Neural progenitor cell (in vitro differentiated cells): ENCODE measurements at regions not wholly inside any gene's neighbourhood (a gene's known extent, or its start where the extent isn't known, plus 50 kb on each side); places are given as distances from the start of the nearest gene placed in this dataset.
A peak's percentile ranks its signal among the peaks of the same experiment; 100 is the strongest.

Experiments used
- DNase-seq: peaks from one replicate; pipeline ENCODE4 v3.0.0-alpha.2; 2016; ENCODE audit warnings: low spot score
- H2AFZ ChIP-seq: fragments of 200-600 bp; sonication (generic); replicated peaks from 2 replicates; pipeline ENCODE4 v1.6.1; 2016; ENCODE audit warnings: antibody characterized with exemption
- H3F3A ChIP-seq: fragments of 200-600 bp; sonication (generic); 2 replicates; pipeline ENCODE4 v1.6.1; 2016; ENCODE audit warnings: antibody characterized with exemption, low read depth
- H3K27ac ChIP-seq: fragments of 200-600 bp; sonication (generic); 2 replicates; pipeline ENCODE4 v1.5.1; 2016; ENCODE audit warnings: mild to moderate bottlenecking
- H3K27me3 ChIP-seq: fragments of 200-600 bp; sonication (generic); 2 replicates; pipeline ENCODE4 v1.6.1; 2016; ENCODE audit warnings: mild to moderate bottlenecking, moderate library complexity
- H3K36me3 ChIP-seq: fragments of 200-600 bp; sonication (generic); 2 replicates; pipeline ENCODE4 v1.5.1; 2016
- H3K4me1 ChIP-seq: fragments of 200-600 bp; sonication (generic); 2 replicates; pipeline ENCODE4 v1.6.1; 2016; ENCODE audit warnings: mixed run types
- H3K4me2 ChIP-seq: fragments of 200-600 bp; sonication (generic); 2 replicates; pipeline ENCODE4 v1.6.1; 2016
- H3K4me3 ChIP-seq: fragments of 200-600 bp; sonication (generic); 2 replicates; pipeline ENCODE4 v1.5.1; 2016
- H3K79me2 ChIP-seq: fragments of 200-600 bp; sonication (generic); 2 replicates; pipeline ENCODE4 v1.6.1; 2016; ENCODE audit warnings: low read depth
- H3K9ac ChIP-seq: fragments of 200-600 bp; sonication (generic); 2 replicates; pipeline ENCODE4 v1.6.1; 2016
- H3K9me3 ChIP-seq: fragments of 200-600 bp; sonication (generic); 2 replicates; pipeline ENCODE4 v1.5.1; 2016; ENCODE audit warnings: low read depth
- H4K20me1 ChIP-seq: fragments of 200-600 bp; sonication (generic); 2 replicates; pipeline ENCODE4 v1.6.1; 2016; ENCODE audit warnings: low read depth
- H3K27ac Mint-ChIP-seq: 3 replicates; pipeline ENCODE4 v1.8.0; 2021; ENCODE audit warnings: mixed read lengths
- H3K27me3 Mint-ChIP-seq: 2 replicates; pipeline ENCODE4 v1.8.0; 2022; ENCODE audit warnings: low read depth, mild to moderate bottlenecking, inconsistent platforms, moderate library complexity, mixed read lengths; ENCODE audit not compliant: insufficient read depth
- H3K36me3 Mint-ChIP-seq: 3 replicates; pipeline ENCODE4 v1.8.0; 2021; ENCODE audit warnings: mixed read lengths
- H3K4me1 Mint-ChIP-seq: 3 replicates; pipeline ENCODE4 v1.8.0; 2021; ENCODE audit warnings: mixed read lengths
- H3K4me3 Mint-ChIP-seq: 3 replicates; pipeline ENCODE4 v1.8.0; 2021; ENCODE audit warnings: mild to moderate bottlenecking, moderate library complexity, mixed read lengths
- H3K9me3 Mint-ChIP-seq: 3 replicates; pipeline ENCODE4 v1.8.0; 2020; ENCODE audit warnings: mixed read lengths
- CTCF ChIP-seq: fragments of 200-600 bp; sonication (generic); IDR thresholded peaks from 2 replicates; pipeline ENCODE4 v1.5.1; 2017; ENCODE audit warnings: antibody characterized with exemption, mild to moderate bottlenecking
- EZH2 ChIP-seq: fragments of 200-600 bp; sonication (generic); IDR thresholded peaks from 2 replicates; pipeline ENCODE4 v1.6.1; 2017; ENCODE audit warnings: antibody characterized with exemption, mild to moderate bottlenecking, moderate library complexity
- EZH2phosphoT487 ChIP-seq: fragments of 200-600 bp; sonication (generic); IDR thresholded peaks from 2 replicates; pipeline ENCODE4 v1.6.1; 2017; ENCODE audit warnings: antibody characterized with exemption

GRCh38 chr17:15888436-15888835 lies 56.5 kb upstream of the ADORA2B start:
- no peak overlapping the region for H3K4me3 Mint-ChIP-seq
- Histone ChIP-seq H3K9ac (no peak overlapping the region), H3K36me3 (no peaks in the 10 kb centered on the region), H3K4me3 (no peak overlapping the region), H3K79me2 (no peaks in the 10 kb centered on the region), H4K20me1 (no peaks in the 10 kb centered on the region), H3K9me3 (no peaks in the 10 kb centered on the region), H3K4me2 (no peak overlapping the region), H3K27me3 (no peaks in the 10 kb centered on the region), H2AFZ (no peak overlapping the region), H3K4me1 (peaks cover 5% of the 10 kb centered on the region), H3F3A (peaks cover 4% of the 10 kb centered on the region), H3K27ac (no peak overlapping the region)
- H3K36me3 Mint-ChIP-seq = no peaks in the 10 kb centered on the region
- no peak overlapping the region for H3K27ac Mint-ChIP-seq
- no peak for DNase-seq
- H3K27me3 Mint-ChIP-seq = no peaks in the 10 kb centered on the region
- TF ChIP-seq CTCF (no peak), EZH2phosphoT487 (no peak), EZH2 (no peak)
- no peaks in the 10 kb centered on the region for H3K9me3 Mint-ChIP-seq
- peaks cover 15% of the 10 kb centered on the region for H3K4me1 Mint-ChIP-seq

GRCh38 chr17:15890279-15890892 lies 54.5 kb upstream of the ADORA2B start:
- Histone ChIP-seq H3K27ac (no peak overlapping the region), H4K20me1 (no peaks in the 10 kb centered on the region), H3K4me2 (no peak overlapping the region), H3K9ac (no peak overlapping the region), H3K9me3 (no peaks in the 10 kb centered on the region), H3K27me3 (no peaks in the 10 kb centered on the region), H2AFZ (no peak overlapping the region), H3K79me2 (no peaks in the 10 kb centered on the region), H3K4me1 (peaks cover 7% of the 10 kb centered on the region), H3K4me3 (no peak overlapping the region), H3F3A (peaks cover 4% of the 10 kb centered on the region), H3K36me3 (no peaks in the 10 kb centered on the region)
- Mint-ChIP-seq H3K27ac (peak overlapping the region; percentile 83), H3K36me3 (no peaks in the 10 kb centered on the region), H3K27me3 (peaks cover 2% of the 10 kb centered on the region), H3K4me3 (no peak overlapping the region), H3K9me3 (no peaks in the 10 kb centered on the region), H3K4me1 (peaks cover 17% of the 10 kb centered on the region)
- DNase-seq = peak; percentile 38
- TF ChIP-seq CTCF (no peak), EZH2 (no peak), EZH2phosphoT487 (no peak)

GRCh38 chr17:15891318-15891717 lies 53.6 kb upstream of the ADORA2B start:
- peaks cover 7% of the 10 kb centered on the region for H3K4me1 ChIP-seq
- H3K4me2 ChIP-seq = no peak overlapping the region
- H3K27ac ChIP-seq = no peak overlapping the region
- peaks cover 4% of the 10 kb centered on the region for H3F3A ChIP-seq
- no peak overlapping the region for H3K9ac ChIP-seq
- Mint-ChIP-seq H3K4me1 (peaks cover 17% of the 10 kb centered on the region), H3K4me3 (no peak overlapping the region), H3K36me3 (no peaks in the 10 kb centered on the region), H3K27ac (no peak overlapping the region), H3K27me3 (peaks cover 3% of the 10 kb centered on the region), H3K9me3 (peaks cover 3% of the 10 kb centered on the region)
- no peaks in the 10 kb centered on the region for H3K9me3 ChIP-seq
- H3K79me2 ChIP-seq = no peaks in the 10 kb centered on the region
- no peaks in the 10 kb centered on the region for H3K36me3 ChIP-seq
- H3K4me3 ChIP-seq = no peak overlapping the region
- H3K27me3 ChIP-seq = no peaks in the 10 kb centered on the region
- H4K20me1 ChIP-seq = no peaks in the 10 kb centered on the region
- DNase-seq = no peak
- TF ChIP-seq EZH2phosphoT487 (no peak), EZH2 (no peak), CTCF (no peak)
- peak overlapping the region; percentile 18 for H2AFZ ChIP-seq
